OCI-LY7 (cell line): ENCODE measurements at regions not wholly inside any gene's neighbourhood (a gene's known extent, or its start where the extent isn't known, plus 50 kb on each side); places are given as distances from the start of the nearest gene placed in this dataset.

ENCODE experiments used
- CTCF ChIP-seq: fragments of 200-600 bp; sonication (generic); conservative IDR thresholded peaks from 2 replicates; pipeline ENCODE4 v1.5.1; 2014; ENCODE audit warnings: mild to moderate bottlenecking, antibody characterized with exemption, low read length, moderate library complexity, mixed read lengths
- EZH2phosphoT487 ChIP-seq: fragments of 200-600 bp; sonication (generic); IDR thresholded peaks from 2 replicates; pipeline ENCODE4 v1.6.1; 2018; ENCODE audit warnings: low read depth, borderline replicate concordance, mild to moderate bottlenecking, mixed run types, antibody characterized with exemption, low read length, moderate library complexity, mixed read lengths

- no peak for TF ChIP-seq CTCF
- TF ChIP-seq EZH2phosphoT487: no peak
Measured at GRCh38 chr2:16177671-16178180, 237.4 kb downstream of the MYCN start.
